IPS-NIHi7 (cell line): ENCODE measurements at regions not wholly inside any gene's neighbourhood (a gene's known extent, or its start where the extent isn't known, plus 50 kb on each side); places are given as distances from the start of the nearest gene placed in this dataset.
"Not testable (repeated sequence)": the region's sequence is repeated elsewhere in the genome, so short reads cannot be mapped to it uniquely, and the experiment has no call there.

ENCODE experiments used
- DNase-seq: peaks from one replicate; pipeline ENCODE4 v3.0.0; 2012; ENCODE audit warnings: mixed read lengths; ENCODE audit errors: extremely low spot score

DNA sequence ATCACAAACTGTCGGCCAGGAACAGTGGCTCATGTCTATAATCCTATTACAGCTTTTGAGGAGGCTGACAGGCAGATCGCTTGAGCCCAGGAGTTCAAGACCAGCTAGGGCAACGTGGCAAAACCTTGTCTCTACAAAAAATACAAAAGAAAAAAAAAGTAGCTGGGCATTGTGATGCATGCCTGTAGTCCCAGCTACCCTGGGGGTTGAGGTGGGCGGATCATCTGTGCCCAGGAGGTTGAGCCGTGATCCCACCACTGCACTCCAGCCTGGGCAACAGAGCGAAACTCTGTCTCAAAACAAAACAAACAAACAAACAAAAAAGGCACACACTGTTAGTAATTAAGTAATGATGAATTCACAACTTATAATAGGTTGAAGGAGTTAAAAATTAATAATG, 441.5 kb upstream of the PCDH15 start:
- no peak for DNase-seq

DNA sequence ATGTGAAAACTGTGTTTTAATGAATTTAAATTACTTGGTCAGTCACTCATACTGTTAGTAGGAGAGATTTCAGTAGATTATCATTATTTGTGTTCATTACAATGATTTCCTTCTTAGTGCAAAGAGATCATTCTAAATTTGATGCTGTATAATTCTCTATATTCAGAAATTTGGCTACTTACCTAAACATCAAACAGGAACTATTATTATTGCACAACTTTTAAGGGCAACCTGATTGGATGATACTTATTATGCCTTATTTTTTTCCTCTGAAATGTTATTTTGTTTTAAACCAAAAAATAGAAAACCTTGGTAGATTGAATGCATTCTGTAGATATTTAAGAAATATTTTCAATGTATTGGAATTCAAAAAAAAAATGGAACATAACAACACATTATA, 436.4 kb upstream of the PCDH15 start:
- DNase-seq: no peak

DNA sequence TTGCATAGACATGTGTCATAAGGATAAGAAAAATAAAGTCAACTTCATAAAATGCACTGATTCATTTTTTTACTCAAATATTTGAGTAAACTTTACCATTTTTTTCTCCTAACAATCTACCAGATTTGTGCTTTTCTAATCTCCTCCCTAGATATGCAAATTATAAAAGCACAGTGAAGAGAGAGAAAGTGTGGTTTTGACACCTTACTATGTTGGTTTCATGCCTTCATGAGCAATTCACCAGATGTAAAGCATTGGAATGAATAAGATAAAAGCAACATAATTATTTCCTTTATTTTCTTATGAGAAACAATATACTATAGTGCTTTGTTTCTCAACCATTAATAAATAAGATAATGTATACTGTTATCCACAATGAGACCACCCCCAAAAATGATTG, 432.5 kb upstream of the PCDH15 start:
- no peak for DNase-seq

DNA sequence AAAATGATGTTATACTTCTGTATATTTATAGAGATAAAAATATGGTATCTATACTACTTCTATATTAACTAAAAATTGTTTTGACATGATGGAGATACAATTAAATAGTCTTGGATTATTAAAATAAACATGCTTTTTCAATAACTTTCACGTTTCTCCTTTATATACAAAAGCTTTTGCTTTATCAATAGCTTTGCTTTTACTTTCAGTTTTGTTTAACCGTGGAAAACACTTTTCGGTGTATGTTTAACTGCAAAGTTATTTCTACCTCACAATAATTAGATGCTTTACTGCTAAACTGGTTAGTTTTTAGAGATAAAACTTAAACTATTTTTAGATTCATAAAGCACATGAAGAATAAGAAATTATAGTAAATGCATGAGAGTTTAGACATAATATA, 432.1 kb upstream of the PCDH15 start:
- no peak for DNase-seq

DNA sequence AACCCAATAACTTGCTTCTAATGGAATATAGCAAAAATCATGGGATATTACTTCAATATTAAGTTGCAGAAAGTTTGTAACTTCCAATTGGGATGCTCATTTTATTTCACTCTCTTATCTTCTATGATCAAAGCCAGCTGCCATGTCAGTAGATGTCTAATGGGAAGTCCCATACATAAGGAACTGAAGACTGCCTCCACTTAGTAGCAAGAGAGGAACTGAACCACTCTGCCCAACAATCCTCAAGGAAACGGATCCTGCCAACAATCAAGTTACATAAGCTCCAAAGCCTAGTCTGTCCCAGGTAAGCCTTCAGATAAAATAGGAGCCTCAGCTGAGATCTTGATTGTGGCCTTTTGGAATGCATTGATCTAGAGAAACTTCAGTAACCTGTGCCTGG, 431.5 kb upstream of the PCDH15 start:
- no peak for DNase-seq

DNA sequence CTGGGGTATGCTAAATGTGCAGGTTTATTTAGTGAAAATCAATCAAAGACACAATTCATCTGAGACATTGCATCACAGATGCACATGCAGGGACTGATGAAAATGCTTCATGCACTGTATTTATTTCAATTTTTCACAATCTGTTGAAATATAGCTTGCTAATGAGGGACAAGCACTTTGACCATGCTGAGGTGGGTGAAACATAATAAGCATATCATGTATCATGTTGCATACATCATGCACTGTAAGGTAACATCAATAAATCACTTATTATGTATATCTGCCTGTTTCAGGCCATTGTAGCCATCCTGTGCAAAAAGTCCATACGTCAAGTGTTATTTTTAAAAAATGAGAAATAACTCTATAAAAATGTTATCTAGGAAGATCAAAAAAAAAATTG, 426.9 kb upstream of the PCDH15 start:
- DNase-seq: no peak

DNA sequence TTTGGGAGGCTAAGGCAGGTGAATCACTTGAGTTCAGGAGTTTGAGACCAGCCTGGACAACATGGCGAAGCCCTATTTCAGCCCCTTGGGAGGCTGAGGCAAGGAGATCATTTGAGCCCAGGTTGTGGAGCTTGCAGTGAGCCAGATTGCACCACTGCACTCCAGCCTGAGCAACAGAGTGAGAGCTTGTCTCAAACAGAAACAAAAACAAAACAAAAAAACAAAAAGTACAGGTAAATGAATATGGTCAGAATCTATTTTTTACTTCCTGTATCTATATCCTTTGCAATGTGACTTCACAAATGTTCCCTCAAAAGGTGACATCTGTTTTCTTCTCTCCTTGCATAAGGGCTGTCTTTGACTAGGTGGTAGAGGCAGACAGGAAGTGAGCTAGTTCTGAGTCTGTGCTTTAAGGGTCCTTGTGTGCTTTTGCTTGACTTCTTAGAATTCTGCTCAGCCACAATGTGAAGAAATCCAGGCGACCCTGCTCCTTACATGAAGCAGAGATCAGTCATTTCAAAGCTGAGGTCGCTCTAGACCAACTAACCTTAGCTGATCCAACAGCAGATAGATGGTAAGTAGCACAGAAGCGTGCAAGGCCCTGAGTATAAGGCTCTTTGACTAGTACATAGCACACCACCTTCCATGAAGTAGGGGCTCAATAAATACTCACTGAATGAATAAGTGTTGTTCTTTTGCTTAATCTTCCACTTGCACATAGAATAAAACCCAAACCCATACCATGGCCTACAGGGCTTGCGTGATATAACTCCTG, 423.2 kb upstream of the PCDH15 start:
- no peak for DNase-seq

DNA sequence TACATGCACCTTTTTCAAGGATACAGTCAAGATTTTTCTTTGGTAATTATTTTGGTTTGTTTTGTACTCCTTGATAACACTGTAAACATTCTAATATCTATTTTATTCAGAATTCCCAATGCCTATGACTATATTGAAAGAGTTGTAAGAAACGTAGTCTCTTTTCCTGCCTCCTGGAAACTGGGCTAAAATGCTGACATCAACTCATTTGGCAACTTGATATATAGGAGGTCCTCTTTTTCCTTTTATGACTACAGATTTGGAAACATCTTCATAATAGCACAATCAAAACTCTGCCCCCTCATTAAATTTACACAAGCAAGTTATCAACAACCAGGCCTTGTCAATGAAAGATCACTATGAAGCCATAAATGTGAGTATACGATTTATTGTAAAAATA, 422.3 kb upstream of the PCDH15 start:
- no peak for DNase-seq

DNA sequence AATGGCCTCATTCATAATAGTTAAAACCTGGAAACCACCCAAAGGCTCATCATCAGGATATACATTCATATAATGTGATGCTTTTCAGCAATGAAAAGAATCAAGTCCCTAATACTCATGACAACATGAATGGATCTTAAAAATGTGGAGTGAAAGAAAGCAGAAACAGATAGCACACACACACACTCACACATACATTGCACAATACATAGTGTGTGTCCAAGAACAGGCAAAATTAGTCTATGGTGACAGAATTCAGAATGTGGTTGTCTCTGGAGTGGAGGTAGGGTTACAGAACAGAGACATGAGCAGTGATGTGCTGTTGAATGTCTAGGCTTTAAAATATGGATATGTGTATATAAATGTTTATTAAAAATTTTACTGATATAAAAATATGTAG, 419.9 kb upstream of the PCDH15 start:
- no peak for DNase-seq

DNA sequence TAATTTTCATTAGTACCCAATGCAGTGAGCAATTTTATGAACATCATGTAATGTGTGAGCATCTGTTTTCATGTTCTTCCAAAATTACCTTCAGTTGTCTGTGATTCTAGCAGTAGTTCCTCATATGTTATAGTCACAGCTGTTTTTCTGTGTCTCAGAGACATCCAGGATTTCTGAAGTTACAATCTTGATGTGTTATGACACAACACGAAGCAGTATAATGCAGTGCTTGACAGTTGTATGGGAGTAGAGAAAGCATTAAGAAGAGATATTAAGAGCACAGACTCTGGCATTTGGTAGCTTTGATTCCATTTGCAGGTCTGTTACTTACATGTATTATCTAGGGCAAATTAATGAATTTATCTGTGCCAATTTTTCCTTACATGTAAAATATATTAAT, 414.7 kb upstream of the PCDH15 start:
- no peak for DNase-seq

DNA sequence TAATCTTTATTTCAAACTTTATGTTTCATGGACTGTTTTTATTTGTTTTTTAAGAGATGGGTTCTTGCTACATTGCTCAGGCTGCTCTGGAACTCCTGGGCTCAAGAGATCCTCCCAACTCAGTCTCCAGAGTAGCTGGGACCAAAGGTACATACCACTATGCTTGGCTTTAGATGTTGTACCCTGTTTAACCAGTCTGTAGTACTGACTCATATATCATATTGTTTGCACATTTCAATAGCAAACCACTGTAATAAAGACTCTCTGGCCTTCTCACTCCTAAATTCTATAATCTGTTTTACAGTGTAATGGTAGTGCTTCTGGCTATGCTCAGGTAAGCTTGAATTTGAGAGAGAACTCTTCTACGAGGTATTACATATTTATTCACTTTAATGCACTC, 413.6 kb upstream of the PCDH15 start:
- DNase-seq: no peak

DNA sequence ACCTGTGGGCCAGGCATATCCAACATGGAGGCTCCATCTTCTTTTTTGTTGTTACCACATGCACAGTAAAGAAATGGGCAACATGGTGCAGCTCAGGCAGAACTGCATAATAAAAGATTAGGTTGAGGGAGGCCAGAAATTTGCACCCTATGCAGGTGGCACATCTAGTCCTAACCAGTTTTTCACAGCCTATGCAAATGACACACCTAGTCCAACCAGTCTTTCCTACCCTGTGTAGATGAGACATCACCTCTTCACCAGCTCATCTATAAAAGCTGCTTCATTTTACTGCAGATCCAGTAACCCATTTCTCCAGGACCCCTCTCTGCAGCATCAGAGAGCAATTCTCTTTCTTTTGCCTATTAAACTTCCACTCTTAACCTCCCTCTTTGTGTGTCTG, 411.0 kb upstream of the PCDH15 start:
- no peak for DNase-seq

DNA sequence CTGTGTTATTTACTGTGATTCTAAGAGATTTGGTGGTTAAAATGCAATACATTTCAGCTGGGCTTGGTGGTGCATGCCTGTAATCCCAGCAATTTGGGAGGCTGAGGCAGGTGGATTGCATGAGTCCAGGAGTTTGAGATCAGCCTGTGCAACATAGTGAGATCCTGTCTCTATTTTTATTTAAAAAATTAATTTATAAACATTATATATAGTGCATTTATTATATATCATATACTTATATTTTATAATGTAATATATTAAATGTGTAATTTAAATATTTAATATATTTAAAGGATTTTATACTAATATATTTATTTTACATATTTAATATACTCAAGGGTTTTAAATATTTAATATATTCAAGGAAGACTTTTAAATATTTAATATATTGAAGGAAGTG, 402.8 kb upstream of the PCDH15 start:
- no peak for DNase-seq

DNA sequence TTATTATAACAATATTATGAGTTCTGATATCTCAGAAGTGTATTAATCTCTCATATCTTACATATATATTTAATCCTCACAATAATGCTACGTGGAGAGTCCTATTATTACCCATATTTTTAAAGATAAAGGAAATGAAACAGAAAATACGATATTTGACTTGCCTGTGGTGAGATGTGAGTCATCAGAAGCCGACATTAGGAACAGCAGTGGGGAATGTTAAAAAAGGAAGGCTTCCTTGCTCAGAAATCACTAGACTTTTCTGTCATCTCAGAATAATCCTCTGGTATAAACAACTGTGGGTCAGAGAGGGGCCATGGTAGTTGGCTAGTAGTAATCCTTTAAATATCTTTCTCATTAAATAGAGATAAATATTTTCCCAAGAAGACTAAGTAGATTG, 402.3 kb upstream of the PCDH15 start:
- DNase-seq: no peak

DNA sequence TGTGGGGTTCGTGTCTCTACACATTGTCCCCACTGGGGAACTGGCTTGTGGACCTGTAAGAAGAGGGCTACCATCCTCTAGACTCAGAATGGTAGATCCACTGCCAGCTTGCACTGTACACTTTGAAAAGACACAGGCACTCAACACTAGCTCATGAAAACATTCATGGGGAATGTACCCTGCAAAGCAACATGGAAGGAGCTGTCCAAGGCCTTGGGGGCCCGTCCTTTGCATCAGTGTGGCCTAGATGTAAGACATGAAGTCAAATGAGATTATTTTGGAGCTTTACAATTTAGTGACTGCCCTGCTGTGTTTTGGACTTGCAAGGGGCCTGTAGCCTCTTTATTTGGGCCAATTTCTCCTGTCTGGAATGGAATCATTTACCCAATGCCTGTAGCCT, 399.0 kb upstream of the PCDH15 start:
- DNase-seq: no peak

DNA sequence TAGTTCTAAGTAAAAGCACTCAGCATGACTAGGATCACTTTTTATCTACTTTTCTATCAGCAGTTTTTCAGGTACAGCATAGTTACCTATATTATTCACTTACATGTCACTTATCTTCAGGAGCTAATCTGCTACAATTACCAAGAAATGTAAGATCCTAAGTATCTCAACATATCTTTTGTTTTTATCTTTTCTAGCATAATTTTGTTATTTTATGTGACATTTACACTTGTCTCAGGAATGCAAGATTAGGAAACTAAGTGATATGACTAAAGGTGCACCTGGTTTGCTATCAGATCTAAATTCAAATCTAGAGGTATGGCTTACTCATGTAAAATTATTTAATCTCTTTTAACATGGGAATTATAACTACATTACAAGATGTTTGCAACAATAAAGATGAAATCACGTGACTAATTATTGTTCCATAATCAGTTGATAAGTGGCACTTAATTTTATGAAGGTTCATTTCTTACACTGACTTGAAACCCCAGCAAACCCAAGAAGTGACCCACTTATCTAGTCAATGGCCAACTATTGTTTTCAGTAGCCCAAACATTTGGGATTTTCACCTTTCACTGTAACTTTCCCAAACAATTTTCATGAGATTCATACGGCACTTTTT, 390.3 kb upstream of the PCDH15 start:
- no peak for DNase-seq

DNA sequence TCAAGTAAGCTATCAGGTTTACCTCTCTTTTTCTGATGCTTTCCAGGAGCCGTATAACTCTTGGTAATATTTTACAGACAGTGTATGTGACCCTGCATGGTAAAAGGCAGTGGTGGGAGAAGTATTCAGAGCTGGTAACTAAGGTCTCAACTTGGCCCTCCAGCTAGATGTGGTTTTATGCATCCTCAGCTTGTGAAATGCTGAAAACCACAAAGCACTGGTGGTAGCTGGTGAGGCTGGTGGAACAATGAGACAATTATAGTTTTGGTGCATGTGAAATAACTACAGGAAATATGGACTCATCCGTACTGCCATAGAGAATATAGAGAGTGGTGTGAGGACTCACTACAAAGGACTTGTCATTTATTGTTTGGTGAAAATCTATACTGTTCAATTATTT, 383.0 kb upstream of the PCDH15 start:
- no peak for DNase-seq

DNA sequence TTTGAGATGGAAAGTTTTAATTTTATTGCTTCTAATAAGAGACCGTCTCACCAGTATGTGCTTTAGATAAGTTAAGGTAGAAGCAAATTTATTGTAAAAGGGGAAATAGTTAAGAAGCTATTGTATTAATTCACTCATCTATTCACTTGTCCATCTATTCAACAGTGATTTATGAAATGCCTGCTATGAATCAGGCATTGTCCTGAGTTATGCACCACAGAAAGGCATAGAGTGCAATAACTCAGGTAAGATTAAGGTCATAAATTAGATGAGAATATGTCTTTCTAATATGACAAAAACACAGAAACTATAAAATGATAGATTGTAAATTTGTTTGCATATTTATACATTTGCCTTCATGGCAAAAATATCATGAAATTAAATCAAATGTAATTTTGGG, 379.3 kb upstream of the PCDH15 start:
- DNase-seq: no peak

DNA sequence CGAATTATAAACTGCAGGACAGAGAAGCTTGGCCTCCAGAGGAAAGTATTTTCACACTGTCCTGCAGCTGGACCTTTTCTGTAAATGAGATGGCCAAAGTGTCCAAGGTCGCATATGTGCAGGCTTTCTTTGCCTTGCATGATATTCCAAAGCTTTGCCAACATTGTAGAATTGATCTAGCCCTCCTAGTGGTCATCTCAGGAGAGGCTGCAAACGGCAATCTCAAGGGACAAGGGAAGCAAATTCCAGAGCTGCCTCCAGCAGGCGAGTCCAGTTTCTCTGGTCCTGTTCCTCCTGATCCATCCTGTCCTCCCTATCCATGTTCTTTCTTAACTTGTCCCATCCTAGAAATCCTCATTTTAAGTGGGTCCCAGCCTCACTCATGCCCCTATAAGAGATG, 373.4 kb upstream of the PCDH15 start:
- DNase-seq: peak; percentile 17

DNA sequence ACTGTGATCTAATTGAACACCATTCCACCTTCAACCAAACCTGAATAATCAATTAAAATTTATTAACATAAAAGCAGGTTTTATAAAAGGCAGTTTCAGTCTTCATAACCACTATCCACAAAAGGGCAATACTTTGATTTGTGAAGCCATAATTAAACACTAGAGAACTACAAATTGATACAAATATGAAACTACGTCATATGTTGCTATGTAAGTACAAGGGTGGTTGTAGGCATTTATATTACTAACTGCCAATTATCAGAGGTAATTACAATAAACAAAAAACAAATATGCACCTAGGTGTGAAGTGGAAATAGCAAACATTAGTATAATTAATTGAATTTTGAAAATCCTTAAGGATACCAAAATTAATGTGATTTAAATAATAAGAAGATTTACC, 368.5 kb upstream of the PCDH15 start:
- DNase-seq: no peak

DNA sequence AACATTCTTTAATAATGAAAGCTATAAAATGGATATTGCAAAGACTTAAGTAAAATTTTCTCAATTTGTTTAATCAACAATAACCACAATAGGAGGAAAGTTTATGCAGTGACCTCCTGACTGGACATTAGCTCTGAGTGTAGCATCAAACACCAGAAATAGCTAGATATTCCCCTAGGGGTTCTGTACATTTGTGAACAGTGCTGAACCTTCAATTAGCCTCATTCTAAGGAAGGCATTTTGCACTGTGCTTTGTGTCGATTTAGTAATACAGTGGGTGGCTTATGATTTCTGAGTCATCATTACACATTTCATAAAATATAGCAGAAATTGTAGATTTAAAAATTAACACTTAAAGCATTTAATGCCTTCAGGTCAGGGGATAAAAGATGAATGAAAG, 367.3 kb upstream of the PCDH15 start:
- no peak for DNase-seq

DNA sequence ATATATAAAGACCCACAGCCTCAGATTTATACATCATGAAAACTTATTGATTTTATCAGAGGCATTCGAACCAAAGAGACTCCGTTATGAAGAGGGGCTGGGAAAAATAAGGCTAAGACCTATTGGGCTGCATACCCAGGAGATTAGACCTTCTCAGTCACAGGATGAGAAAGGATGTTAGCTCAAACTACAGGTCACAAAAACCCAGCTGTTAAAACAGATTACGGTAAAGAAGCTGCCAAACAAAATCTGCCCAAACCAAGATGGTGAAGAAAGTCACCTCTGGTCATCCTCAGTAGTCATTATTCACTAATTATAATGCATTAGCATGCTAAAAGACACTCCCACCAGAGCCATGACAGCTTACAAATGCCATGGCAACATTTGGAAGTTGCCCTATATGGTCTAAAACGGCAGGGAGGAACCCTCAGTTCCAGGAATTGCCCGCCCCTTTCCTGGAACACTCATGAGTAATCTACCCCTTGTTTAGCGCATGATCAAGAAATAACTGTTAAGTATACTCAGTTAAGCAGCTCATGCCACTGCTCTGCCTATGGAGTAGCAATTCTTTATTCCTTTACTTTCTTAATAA, 362.5 kb upstream of the PCDH15 start:
- no peak for DNase-seq

DNA sequence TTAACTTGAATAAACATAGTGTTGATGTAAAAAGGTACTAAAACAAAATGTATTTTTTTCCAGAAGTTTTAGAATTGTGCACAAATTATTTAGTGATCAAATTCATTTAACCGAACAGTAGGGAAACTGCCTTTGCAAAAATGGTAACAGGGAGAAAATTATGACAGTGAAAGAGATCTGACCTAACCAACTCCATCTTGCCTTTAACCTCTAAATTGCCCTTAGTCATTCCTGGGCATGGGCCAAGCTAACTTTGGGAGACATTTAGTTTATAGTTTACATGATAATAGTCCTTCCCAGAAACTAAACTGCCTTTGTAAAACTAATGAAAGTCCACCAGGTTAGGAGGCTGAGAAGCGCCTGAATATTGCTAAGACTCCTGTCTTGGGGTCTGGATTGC, 361.3 kb upstream of the PCDH15 start:
- DNase-seq: not testable (repeated sequence)
